GM10266 (cell line): ENCODE measurements at regions not wholly inside any gene's neighbourhood (a gene's known extent, or its start where the extent isn't known, plus 50 kb on each side); places are given as distances from the start of the nearest gene placed in this dataset.

Source experiments
- DNase-seq: peaks from one replicate; pipeline ENCODE4 v3.0.0; 2012; ENCODE audit errors: extremely low spot score
- CTCF ChIP-seq: IDR thresholded peaks from 2 replicates; pipeline ENCODE4 v1.5.1; 2012; ENCODE audit warnings: mild to moderate bottlenecking, low read depth; ENCODE audit not compliant: control insufficient read depth, insufficient read depth; ENCODE audit errors: missing control alignments

GRCh38 chr3:89966877-89967665 is 859.6 kb downstream of the EPHA3 start:
- no peak for DNase-seq

DNA sequence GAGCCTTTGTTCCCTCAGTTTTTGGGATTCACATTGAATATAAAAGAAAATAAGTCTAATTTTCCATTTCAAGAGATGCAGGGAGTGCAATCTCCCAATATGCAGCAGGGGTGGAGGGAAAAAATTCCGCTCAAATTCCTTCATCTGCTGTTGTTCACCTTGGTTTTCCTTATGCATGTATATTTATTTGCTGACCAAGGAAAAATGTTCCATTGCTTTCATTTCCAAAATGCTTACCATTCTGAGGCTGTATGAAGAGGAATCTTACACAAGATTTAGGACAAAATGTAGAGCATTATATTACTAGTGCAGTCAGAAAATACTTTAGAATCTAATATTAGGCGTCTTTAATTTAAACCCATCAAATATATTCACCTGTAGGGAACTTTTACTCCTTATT is 863.9 kb downstream of the EPHA3 start:
- TF ChIP-seq CTCF: no peak
- DNase-seq: no peak

More at GRCh38 chr3:89966877-89967665, 859.6 kb downstream of the EPHA3 start:
- no peak for TF ChIP-seq CTCF

DNA sequence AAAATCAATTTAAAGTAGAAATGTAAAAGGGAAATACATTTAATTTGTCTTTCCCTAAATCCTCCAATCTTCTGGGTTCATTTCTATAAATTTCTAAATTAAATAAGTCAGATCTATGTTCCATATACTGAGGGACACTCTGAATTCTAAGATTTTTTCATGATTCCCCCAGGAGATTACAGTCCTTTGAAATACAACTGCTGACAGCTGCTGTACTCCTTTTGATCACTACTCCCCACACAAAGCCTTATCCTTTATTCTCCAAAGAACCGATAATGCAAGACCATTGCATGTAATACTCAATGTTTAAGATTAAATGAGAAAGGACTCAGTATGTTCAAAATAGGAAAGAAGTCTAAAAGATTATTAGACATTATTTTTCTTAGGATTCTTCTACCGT is 865.7 kb downstream of the EPHA3 start:
- TF ChIP-seq CTCF: no peak
- DNase-seq: no peak

GRCh38 chr3:89974903-89975519 is 867.6 kb downstream of the EPHA3 start:
- DNase-seq: no peak
- no peak for TF ChIP-seq CTCF

DNA sequence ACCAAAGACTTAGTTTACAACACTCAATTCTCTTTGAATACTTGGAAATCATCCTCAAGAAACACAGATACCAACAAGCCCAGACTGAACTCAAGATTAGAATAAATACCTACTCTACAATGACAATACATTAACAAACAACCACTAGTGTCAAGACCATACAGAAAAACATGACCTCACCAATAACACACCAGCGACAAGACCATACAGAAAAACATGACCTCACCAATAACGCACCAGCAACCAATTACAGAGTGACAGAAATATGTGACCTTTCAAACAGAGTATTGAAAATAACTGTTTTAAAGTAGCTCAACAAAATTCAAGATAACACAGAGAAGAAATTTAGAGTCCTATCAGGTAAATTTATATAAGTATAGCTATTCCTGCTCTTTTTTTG is 876.0 kb downstream of the EPHA3 start:
- TF ChIP-seq CTCF: no peak
- no peak for DNase-seq

- no peak for TF ChIP-seq CTCF
- no peak for DNase-seq
Observed at GRCh38 chr3:90005281-90005847, 897.9 kb downstream of the EPHA3 start.
